ENCODE measurements at regions not wholly inside any gene's neighbourhood (a gene's known extent, or its start where the extent isn't known, plus 50 kb on each side); places are given as distances from the start of the nearest gene placed in this dataset.
"Not testable (repeated sequence)": the region's sequence is repeated elsewhere in the genome, so short reads cannot be mapped to it uniquely, and the experiment has no call there.

DNA sequence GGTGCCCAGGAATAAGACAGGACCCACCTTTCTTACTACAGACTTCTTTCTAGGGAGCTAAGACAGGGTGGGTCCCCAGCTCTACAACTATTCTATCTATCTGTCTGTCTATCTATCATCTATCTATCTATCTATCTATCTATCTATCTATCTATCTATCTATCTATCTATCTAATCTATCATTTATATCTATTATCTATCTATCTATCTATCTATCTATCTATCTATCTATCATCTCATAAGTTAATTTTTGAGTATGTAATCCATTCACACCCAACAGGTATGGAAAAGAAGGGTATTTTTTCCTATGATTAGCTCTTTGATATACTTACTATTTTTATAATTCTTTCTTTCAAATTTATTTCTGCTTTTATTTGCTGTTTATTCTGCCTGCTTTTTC is 55.9 kb downstream of the BAMBI start:
- DNase-seq: no peak

DNA sequence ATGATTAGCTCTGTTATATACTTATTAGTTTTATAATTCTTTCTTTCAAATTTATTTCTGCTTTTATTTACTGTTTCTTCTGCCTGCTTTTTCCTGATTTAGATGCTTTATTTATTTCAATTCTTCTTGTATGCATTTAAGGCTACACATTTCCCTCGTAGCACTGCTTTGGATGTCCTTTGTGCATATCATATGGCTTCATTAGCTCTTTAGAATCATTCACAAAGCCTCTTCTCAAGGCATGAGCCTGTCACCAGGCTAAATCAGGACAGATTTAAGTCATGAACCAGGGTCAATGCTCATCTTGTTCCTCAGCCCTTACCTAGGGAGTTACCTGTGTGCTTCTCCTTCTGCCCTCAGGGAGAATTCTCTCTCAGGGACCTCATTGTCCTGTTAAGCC is 56.3 kb downstream of the BAMBI start:
- DNase-seq: no peak

DNA sequence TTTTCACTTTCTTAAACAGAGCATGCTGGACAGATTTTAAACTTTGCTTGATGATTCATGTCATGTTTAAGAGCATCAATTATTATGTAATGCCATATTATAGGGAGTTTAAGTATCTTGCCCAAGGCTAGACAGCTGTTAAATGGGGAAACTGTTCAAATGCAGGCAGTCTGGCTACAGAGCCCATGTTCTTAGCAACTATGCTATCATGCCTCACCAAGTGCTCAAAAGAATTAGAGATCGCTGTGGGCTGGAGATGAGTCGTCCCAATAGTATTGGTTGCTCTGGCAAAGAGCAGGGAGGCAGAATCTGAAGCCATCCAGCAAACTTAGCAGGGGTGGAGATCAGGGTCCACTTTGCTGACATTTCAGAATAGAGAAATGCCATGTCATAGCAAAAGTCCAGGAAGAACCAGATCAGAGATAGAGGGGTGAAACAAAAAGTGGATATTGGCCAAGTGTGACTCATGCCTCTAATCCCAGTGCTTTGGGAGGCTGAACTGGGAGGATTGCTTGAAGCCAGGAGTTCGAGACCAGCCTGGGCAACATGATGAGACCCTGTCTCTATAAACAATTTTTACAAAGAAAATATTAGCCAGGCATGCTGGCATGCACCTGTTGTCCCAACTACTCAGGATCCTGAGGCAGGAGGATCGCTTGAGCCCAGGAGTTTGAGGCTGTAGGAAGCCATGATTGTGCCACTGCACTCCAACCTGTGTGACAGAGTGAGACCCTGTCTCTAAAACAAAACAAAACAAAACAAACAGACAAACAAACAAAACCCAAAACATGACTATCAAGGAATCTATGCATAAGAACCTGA is 57.8 kb downstream of the BAMBI start:
- no peak for DNase-seq

DNA sequence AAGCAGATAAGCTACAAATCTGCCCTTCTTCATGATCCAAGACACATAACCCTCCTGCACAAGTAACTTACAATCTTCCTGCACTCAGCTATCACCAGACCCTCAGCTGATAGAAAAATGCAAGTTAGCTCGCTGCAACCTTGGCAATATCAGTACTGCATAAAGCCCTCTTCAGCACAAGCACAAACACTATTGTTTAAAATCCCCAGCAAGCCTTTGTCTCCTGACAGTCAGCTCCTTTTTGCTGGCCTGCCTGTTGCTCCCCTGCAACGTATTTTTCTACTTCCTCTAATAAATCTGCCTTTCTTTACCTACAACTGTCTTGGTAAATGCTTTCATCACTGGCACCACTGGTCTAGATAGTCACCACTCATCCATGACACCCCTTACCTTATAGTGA is 59.8 kb downstream of the BAMBI start:
- no peak for DNase-seq

DNA sequence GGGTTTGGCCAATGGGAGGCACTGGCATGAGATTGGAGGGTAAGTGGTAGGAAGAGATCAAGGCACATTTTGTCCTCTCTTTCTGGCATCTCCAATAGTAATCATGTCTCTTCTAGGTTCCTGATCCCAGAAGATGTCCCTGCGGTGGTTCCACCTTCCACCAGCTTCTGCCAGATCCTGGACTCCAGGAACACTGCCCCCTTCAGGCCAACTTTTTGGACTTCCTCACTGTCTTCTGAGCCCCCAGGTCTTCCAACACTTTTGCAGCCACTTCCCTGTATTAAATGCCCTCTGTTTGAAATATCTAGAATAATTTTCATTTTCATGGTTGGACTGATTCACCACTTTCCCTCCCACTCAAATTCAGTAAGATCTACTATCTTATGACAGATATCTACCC is 60.9 kb downstream of the BAMBI start:
- DNase-seq: no peak

DNA sequence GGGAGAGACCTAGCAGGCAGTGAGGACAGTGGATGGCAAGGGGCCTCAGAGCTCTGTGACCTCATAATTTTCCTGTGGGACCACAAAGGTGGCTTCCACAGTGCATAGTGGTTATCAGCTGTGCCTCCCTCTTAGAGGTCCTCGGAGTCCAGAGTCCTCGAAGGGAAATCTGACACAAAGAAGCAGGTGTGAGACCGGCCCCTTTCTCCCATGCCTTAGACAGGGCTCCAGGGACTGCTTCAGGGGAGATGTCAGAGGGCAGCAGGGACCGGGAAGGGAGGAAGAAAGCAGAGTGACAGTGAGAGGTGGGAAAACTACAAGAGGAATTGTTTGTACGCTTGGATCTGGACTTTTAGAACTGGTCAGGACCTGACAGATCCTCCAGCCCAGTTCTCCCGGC is 66.3 kb downstream of the BAMBI start:
- no peak for DNase-seq

DNA sequence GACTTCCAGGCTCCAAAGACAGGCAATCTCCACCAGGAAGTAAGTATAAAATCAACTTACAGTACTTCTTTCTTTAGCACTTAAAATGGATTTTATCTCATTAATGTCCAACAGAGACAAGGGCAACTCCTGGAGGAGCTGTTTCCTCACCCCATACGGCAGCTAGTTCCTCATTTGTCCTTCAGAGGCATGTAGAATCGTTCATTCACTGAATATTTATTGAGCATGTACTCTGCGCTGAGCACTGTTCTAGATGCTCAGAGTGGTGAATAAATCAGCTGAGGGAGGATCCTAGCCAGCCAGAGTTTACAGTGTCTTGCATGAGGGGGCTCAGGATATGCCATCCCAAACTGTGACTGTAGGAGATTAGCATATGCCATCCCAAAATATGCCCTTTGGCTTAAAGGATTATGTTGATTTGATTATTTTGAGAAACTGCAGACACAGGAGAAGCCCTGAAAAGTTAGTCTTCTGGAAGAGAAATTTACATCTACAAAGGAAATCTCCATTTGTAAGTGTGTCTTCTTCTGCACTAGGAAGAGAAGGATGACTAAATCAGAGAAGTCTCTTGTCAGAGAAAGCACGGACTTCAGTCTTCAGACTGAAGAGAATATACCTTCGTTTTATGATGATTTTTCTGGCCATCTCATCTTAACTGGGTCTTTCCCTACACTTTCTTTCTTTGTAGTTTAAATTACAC is 66.9 kb downstream of the BAMBI start:
- DNase-seq: no peak

DNA sequence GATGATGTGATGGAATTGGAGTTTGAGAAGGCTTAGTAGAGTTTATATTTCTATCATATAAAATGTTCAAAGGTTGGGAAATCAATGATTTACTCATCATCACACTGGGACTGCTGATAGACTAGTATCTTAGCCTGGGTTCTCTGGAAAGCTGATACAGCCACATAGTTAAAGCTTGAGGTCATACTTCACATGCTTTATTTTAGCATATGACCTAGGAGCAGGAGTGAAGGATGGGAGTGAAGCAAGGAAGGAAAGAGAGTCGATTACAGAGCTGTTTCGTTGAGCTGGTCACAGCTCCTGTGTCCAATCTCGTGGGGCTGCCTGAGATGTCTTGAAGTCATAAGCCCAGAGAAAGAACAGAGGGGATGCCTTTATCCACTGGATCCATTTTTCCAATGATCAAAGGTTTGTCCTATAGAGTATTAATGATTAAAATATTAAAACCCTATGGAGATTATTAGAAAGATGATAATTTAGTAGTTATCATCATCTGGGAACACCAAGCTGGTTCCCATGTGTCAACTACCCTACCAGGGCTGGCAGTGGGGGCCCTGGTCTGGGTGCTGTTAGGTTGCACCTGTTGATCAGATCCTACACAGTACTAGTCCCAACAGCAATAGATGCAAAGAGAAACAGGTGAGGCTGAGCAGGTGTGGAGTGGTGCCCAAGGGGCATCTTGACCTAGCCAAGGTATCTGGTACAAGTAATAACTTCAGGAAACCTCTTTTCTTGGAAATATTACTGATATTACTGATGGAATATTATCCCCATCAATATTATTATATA is 77.8 kb downstream of the BAMBI start:
- no peak for DNase-seq

DNA sequence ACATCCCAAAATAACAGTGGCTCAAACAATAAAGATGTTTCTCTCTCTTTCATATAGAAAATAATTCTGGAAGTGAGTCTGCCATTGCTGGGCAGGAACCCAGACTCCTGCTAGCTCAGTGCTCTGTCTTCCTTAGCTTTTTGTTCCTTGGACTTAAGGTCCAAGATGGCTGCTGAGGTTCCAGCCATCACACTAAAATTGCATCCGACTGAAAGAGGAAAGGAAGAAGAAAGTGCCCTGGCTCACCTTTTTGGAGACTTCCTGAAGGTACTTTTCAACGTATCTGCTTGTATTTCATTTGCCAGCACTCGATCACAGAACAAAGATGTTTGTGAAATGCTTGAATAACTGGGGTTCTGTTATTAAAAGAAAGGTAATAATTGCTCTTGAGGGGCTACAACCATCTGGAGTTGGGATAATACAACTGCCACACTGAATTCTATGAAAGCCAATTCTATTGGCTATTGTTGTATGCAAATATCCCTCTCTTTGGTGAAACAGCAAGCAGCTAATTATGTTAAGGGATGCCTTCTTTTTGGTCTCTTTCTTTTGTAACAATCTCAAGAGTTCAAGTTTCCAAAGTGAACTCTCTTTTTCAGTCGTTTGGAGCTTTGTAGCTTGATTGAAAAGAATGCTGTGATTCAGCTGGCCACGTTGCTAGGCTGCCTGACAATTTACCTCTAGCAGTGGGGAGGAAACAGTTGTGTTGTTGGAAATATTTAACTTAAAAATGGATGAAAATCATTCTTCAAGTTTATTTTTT is 83.9 kb downstream of the BAMBI start:
- DNase-seq: no peak

DNA sequence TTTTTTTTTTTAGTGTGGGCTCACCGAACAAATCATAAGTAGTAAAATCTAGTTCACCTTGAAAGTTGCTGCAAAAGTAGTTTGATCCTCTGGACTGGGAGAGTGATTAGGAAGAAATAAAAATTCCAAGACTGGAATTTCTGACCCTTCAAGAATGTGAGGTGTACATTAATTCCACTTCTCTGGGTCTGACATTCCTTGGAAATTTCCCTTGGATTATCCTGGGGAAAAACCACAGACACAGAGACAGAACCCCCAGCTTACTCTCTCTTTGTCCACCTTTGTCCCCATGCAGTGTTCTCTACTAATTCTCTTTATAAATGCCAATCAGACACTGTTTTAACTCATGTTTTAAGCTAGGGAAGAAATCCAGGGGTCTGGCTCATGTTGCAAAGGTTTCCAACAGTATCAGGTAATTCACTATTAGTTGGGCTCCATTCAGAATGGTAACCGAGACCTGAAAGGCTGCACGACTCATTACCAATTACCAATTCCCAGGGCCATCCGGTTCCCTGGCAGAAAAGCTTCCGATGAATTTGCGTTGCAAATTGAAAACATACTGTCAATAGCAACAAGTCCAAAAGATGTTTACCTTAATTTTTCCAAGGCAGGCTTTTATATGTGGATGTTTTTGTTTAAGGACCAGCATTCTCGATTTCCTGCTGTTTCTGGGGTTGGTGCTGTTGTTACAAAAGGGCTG is 86.3 kb downstream of the BAMBI start:
- no peak for DNase-seq

DNA sequence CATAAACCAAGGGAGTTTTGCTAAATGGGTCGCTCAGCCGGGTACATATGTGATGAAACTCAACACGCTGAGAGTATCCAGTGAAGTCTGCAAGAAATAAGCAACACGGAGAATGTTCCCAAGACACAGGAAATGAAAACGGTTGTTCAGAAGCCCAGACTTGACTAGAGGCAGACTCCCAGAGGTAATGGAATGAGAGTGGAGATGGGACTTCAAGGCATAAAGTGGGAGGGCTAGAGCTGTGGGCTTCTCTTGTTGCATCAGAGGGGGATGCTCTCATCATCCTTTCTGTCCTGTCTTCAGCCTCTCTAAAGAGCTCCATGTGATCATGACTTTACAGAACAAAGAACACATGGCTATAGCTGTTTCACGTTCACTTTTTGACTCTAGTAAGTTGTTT is 88.3 kb downstream of the BAMBI start:
- no peak for DNase-seq

DNA sequence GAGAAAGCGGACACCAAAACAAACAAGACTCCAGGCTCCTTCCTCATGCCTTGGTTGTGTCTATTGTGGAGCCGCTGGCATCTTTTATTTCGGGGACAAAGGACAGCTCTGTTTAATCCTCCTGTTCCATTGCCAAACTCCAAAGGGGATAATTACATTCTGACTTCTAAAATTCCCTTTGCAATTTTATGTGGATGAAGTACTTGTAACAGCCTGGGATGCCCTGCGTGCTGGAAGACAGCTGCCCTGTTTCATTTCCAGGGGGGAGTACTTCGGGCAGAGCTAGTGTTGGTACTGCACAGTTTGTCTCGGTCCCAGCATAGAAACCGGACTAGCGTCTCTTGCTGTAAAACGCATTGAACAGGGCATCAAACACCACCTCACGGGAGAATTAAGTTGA is 90.9 kb downstream of the BAMBI start:
- no peak for DNase-seq

DNA sequence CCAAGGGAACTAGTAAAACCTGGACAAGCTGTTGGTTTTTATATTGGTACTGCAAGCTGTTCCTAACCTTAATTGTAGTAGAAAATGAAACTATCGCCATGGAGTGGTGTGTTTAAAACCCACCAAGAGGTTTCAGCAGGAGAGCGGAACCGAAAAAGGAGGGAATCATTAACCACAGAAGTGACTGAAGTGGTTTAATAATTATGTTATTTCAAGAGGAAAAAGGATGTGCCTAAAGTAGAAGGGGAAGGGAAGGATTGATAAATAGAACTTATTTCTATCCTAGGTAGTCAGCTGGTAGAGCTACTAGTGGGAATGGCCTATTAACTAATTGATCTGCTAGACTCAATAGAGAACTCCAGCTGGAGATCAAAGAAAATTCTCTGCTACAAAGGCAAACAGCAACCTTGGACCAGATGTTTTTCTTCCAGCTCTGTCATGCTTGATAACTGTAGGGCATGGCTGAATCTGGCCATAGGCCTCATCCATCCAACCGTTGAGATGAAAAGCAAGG is 91.8 kb downstream of the BAMBI start:
- peak; percentile 56 for DNase-seq

DNA sequence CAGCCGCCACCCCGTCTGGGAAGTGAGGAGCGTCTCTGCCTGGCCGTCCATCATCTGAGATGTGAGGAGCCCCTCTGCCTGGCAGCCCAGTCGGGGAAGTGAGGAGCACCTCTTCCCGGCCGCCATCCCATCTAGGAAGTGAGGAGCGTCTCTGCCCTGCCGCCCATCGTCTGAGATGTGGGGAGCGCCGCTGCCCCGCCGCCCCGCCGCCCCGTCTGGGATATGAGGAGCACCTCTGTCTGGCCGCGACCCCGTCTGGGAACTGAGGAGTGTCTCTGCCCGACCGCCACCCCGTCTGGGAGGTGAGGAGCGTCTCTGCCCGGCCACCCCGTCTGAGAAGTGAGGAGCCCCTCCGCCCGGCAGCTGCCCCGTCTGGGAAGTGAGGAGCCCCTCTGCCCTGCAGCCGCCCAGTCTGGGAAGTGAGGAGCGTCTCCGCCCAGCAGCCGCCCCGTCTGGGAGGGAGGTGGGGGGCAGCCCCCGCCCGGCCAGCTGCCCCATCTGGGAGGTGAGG is 94.3 kb downstream of the BAMBI start:
- not testable (repeated sequence) for DNase-seq

DNA sequence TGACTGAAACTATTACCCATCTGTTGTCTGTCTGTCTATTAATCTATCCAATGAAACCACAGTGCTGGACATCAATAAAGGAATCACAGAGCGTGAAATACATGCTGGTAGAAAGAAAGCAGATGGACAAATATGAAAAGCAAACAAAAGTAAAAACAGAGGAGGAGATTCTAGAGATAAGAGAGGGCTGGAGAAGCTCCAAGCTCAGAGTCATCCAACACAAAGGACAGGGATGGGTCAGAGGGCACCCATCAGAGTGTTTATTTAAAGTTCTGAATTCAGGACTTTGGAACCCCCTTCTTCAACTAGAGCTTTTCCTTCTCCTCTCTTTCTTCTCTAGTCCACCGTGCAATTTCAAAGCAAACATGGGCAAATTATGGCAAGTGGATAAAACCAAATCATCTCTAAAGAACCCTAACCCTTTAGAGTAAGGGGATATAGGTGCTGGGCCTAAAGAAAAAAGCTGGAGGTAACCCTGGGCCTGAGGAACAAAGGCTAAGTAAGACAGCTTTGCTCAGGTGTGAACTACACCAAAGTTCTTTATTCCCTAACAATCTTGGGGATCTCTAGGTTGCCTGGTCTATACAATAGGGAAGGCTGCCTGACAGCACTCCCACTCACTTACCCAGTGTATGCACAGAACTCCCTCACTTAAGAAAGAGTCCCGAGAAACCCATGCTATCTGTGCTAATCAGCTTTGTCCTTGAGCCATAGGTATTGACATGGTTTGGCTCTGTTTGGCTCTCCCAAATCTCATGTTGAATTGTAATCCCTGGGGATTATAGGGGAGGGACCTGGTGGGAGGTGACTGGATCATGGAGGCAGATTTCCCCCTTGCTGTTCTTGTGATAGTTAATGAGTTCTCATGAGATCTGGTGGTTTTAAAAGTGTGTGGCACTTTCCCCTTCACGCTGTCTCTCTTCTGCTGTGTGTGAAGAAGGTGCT is 97.0 kb downstream of the BAMBI start:
- no peak for DNase-seq

DNA sequence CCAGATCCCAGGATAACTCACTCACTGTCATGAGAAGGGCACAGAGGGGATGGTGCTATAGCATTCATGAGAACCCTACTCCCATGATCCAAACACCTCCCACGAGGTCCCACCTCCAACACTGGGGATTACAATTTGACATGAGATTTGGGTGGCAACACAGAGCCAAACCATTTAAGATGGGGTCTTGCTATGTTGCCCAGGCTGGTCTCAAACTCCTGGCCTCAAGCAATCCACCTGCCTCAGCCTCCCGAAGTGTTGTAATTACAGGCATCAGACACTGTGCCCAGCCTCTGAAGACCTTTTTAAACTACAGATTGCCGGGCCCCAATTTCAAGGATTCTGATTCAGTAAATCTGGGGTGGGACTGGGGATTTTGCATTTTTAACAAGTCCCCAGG is 98.5 kb downstream of the BAMBI start:
- no peak for DNase-seq

DNA sequence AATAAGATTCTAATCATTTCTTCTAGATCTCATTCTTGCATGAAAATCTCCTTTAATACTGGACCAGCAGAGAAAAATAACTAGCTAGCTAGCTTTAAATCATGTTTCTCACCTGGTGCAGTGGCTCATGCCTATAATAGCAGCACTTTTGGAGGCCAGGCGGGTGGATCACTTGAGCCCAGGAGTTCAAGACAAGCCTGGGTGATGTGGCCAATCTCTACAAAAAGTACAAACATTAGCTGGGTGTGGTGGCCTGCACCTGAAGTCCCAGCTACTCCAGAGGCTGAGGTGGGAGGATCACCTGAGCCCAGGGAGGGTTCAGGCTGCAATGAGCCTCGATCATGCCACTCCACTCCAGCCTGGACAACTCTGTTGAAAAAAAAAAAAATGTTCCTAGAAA is 99.2 kb downstream of the BAMBI start:
- no peak for DNase-seq

DNA sequence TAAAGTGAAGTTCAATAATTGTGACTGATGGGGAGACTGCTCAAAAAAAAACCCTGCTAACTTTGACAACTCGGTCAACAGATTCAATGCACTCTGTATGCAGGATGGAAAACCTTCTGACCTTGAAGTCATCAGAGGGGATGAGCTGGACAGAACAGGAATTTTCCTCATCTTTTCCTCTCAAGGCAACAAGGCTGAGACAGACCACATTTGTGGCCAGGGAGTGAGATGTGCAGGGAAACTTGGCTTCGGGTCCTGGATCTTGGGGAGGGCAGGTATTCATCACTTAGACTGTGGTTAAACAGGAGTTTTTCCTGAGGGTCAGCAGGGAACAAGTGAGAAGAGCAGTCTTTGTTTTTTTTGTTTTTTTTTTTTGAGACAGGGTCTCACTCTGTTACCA is 100.6 kb downstream of the BAMBI start:
- DNase-seq: no peak

DNA sequence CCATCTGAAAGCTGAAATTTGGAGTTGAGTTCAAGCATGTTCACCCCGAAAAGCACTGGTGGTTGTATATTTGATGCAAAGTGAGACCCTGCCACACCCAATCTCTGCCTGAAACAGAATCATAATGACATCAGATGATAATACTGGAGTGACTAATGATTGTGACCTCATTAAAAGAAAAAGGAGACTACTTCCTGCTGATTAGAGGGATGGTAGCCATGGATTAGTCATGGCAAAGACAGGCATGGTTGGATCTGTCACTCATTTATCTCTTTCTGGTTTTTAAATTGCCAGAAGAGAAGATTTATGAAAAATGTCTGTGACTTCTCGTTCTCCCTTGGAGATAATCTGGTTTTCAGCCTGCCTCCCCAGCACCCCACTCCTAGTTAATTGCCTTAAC is 101.2 kb downstream of the BAMBI start:
- DNase-seq: no peak

DNA sequence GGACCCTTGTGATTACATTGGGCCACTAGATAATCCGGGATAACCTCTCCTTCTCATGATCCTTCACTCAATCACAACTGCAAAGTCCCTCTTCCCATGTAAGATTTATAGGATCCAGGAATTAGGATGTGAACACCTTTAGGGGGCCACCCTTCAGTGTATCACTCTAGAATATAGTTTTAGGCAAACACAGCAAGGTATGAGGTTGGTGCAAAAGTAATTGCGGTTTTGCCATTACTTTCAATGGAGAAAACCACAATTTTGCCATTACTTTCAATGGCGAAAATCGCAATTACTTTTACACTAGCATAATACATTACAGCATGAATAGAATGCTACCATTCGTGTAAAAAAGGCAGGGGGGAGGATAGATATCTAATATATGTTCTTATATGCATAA is 104.0 kb downstream of the BAMBI start:
- no peak for DNase-seq

DNA sequence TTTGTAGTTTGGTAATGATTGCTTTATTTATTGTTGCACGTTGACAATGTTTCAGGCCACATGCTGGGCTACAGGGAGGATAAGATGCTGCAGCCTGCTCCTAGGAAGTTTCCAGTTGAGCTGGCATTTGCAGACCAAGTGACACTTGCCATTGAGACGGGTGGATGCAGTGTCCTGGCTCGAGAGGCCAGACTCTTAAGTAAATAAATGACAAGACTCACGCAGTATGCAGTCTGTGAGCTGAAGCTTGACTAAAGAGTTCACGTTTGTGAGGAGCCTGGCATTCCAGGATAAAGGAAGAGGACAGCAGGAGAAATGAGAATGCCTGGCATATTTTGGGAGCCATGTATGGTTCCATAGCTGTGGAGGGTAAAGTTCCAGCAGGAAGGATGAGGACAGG is 105.8 kb downstream of the BAMBI start:
- DNase-seq: no peak

Data from NCI-H187 treated with DMSO at 0.1 percent for 48 hours (cell line).